Neural progenitor cell (in vitro differentiated cells): ENCODE measurements at regions not wholly inside any gene's neighbourhood (a gene's known extent, or its start where the extent isn't known, plus 50 kb on each side); places are given as distances from the start of the nearest gene placed in this dataset.

Experiments used
- EZH2 ChIP-seq: fragments of 200-600 bp; sonication (generic); IDR thresholded peaks from 2 replicates; pipeline ENCODE4 v1.6.1; 2017; ENCODE audit warnings: antibody characterized with exemption, mild to moderate bottlenecking, moderate library complexity
- TF ChIP-seq, protein P1 (sequence below): fragments of 200-600 bp; sonication (generic); IDR thresholded peaks from 2 replicates; pipeline ENCODE4 v1.5.1; 2017; ENCODE audit warnings: antibody characterized with exemption, mild to moderate bottlenecking

DNA sequence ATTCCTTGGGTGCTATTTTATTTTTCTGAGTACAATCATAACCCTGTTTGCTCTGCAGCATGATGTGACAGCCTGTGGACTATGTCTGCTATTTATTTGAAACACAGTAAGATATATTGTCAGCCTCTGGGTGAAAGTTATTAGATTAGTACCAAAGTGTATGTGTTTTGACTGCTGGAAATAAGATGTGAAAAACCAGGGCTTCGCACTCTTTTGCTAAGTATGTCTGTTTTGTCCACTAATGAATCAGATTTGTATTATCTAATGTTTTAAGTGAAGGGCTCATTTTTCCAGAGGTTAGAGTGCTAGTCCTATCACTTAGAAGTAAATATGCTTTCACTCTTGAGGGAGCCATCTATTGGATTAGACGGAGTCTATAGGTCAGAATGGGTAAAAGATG lies 569.8 kb upstream of the FZD8 start:
- TF ChIP-seq, protein P1, sequence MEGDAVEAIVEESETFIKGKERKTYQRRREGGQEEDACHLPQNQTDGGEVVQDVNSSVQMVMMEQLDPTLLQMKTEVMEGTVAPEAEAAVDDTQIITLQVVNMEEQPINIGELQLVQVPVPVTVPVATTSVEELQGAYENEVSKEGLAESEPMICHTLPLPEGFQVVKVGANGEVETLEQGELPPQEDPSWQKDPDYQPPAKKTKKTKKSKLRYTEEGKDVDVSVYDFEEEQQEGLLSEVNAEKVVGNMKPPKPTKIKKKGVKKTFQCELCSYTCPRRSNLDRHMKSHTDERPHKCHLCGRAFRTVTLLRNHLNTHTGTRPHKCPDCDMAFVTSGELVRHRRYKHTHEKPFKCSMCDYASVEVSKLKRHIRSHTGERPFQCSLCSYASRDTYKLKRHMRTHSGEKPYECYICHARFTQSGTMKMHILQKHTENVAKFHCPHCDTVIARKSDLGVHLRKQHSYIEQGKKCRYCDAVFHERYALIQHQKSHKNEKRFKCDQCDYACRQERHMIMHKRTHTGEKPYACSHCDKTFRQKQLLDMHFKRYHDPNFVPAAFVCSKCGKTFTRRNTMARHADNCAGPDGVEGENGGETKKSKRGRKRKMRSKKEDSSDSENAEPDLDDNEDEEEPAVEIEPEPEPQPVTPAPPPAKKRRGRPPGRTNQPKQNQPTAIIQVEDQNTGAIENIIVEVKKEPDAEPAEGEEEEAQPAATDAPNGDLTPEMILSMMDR: no peak
- TF ChIP-seq EZH2: no peak
